GM12801 (cell line): ENCODE measurements at regions not wholly inside any gene's neighbourhood (a gene's known extent, or its start where the extent isn't known, plus 50 kb on each side); places are given as distances from the start of the nearest gene placed in this dataset.

ENCODE experiments used
- CTCF ChIP-seq: IDR thresholded peaks from one replicate; pipeline ENCODE4 v1.5.1; 2011; ENCODE audit warnings: control low read depth; ENCODE audit not compliant: insufficient read length; ENCODE audit errors: extremely low read depth

- no peak for TF ChIP-seq CTCF
These were observed 167.6 kb upstream of the MAFB start for GRCh38 chr20:40856653-40857052.

GRCh38 chr20:40860487-40860902 lies 168.1 kb upstream of the TOP1 start:
- TF ChIP-seq CTCF: no peak

GRCh38 chr20:40861427-40862008 lies 167.1 kb upstream of the TOP1 start:
- TF ChIP-seq CTCF: no peak

- TF ChIP-seq CTCF: no peak
These were observed 165.2 kb upstream of the TOP1 start for GRCh38 chr20:40863355-40863919.

- TF ChIP-seq CTCF: no peak
These were observed 164.2 kb upstream of the TOP1 start for GRCh38 chr20:40864470-40864869.

- TF ChIP-seq CTCF: no peak
These were observed 163.5 kb upstream of the TOP1 start for GRCh38 chr20:40865095-40865494.

- no peak for TF ChIP-seq CTCF
These were observed 162.6 kb upstream of the TOP1 start for GRCh38 chr20:40866056-40866455.
